ENCODE measurements at regions not wholly inside any gene's neighbourhood (a gene's known extent, or its start where the extent isn't known, plus 50 kb on each side); places are given as distances from the start of the nearest gene placed in this dataset.

DNA sequence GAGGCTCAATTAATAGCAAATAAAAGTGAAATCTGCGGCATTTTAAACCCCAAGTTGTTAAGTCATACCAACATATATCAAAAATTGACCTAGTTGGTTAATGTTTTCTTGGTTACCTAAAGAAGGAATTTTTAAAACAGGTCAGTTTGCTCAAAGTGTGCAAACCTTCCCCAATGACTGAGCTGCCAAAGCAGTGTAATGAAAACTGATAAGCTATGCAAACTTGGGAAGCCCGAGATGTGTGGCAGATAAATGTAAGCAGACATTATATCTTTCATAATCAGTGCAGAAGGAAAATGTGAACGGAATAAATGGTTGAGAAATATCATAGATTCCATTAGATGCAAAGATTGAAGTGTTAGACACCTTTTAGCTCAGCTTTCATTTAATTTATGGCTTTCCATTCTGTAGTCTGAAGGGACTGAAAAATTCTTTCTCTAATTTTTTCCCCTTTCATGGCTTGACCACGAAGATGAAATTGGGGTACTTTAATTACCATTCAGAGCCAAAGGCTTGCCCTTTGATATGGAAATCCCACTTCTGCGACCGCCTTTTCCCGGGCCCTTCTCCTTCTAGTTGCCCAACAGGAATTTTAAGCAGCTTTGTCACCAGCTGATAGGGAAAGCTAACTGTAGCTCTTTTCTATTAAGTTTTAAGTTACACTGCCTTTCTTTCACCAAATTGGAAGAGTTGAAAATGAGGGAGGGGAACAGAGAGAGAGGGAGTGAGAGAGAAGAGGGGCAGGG lies 306.6 kb upstream of the SOX5 start:
- no peak for DNase-seq

DNA sequence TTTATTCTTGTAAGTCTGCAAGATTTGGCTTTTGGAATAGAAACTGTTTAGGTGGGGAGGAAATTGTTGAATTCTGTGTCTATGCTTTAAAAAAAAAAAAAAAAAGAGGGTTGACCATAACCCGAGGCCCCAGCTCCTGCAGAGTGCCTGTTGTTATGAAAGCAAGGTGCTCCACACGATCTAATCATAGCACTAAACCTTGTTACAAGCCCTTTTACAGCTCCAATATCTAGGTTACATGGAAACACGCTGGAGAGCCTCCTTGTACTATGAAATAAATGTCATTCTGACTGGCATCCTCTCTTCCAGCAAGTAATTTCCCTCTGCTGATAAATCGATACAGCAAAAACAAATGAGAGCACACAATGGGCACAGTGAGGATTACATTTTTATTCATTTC lies 303.1 kb upstream of the SOX5 start:
- DNase-seq, result no peak

DNA sequence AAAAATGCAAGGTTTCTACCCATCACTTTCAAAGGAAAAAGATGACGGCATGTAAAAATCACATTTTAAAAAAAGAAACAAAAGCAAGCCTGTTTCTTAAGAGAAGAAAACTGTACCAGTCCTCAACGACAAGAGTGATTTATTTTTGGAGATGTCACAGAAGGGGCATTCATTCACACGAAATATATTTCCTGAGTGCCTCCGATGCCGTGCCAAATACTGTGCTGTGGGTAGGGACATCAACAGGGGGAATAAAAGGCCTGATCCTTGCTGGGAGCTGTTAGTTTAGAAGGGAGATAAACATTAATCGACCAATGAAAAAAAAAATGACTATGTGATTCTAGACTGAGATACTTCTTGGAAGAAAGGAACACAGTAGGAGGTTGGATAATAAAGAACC lies 297.5 kb upstream of the SOX5 start:
- no peak for DNase-seq

DNA sequence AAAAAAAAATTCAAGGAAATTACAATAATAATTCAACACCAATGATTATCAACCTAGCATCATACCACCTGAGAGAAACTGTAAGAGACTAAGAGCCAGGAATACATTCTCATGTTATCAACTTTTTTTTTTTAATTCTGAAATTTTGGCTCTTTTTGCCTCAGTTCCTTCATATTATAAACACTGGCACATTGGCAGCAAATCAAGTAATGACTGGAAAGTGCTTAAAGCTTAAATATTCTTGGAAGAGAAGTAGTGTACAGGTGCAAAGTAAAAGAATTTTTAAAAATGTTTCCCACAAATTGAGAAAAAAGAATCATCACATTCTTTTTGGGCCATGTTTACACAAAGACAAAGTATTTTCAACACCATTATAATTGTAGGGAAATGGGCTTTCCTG lies 296.9 kb upstream of the SOX5 start:
- DNase-seq, result no peak

DNA sequence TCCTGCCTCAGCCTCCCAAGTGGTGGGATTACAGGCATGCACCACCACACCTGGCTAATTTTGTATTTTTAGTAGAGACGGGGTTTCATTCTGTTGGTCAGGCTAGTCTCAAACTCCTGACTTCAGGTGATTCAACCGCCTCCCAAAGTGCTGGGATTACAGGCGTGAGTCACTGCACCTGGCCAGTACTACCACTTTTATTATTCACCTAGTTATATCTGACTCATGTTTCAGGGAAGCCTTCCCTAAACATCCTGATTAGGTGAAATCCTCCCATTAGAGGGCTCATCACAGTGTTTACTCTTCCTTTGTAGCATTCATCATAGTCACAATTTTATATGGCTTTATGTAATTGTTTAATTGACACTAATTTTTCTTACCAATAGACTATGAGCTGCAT lies 295.3 kb upstream of the SOX5 start:
- no peak for DNase-seq

DNA sequence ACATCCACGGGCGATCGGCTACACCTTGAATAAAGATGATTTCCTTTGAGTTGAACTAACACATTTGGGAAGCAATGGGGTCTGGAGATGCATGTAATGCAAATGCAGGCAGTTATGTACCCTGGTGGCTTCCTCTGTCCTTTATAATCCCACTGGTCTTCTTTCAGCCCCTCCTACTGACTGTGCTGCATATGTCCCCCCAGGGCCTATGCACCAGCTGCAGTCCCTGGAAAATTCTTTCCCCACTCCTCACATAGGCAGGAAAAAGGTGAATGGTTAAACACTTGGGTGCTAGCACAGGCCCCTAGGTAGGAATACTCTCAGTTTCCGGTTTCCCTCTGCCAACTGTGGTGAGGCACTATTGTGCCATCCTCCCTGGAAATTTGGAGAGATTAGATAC lies 294.8 kb upstream of the SOX5 start:
- no peak for DNase-seq

DNA sequence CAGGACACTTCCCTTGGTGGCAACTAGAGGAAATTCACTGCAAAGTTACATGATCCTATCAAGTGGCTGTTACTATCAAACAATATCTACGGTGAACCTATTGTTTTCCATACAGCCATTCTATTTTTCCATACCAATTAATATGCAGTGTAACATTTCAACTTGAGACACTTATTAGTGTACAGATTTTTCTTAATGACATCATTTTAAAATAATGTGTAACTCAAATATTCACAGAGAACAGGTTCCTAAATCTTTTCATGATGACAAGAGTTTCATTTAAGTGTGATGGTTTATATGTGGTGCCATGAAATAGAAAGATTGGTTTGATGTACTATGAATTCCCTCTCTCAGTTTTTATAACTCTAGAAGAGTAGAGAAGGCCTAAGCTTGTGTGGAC lies 291.2 kb upstream of the SOX5 start:
- no peak for DNase-seq

DNA sequence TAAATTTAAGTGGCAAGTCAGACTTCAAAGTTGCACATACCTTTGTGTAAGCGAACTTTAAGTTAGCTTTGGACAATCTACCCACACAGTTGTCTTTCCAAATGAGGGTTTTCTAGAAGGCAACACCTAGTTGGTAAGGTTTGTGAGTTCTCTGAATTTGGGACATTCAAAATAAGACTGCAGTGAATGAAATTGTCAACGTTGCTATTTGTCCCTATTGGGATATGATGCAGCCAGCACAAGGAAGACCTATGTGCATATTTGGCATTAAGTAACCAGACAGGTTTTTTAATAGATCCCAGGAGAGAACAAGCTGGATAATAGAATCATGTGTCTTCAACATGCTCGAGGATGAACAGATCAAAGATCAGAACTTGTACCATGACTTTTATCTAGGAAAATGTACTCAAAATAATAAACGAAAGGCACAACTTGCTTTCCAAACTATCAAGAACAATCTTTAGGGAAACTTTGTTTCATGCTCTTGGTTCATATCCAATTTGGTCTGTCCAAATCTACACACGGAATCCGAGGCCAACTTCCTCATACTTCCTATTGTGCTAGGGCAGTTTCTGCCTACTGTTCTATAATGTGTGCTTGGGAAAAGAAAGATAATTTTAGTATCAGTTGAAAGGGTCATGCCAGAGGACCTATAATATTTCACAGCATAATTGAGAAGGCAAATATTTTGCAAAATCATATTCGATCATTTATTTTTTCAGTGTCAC lies 284.2 kb upstream of the SOX5 start:
- DNase-seq, result peak; percentile 33

DNA sequence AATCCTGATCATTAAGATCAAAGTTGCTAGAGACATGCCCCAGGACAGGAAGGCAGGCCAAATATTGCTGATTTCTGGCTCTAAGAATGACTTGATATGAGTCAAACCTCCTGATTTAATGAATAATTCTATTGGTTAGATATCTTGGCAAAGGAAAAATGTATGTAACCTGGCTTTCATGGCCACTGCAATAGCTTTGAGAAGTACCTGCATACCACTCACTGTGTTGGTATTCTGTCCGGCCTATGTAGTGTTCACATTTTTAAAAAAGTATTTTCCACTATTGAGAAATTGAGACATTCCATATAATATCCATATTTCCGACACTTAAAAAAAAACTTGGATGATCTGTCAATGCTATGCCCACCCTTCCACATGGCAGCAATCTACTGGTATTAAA lies 283.1 kb upstream of the SOX5 start:
- no peak for DNase-seq

DNA sequence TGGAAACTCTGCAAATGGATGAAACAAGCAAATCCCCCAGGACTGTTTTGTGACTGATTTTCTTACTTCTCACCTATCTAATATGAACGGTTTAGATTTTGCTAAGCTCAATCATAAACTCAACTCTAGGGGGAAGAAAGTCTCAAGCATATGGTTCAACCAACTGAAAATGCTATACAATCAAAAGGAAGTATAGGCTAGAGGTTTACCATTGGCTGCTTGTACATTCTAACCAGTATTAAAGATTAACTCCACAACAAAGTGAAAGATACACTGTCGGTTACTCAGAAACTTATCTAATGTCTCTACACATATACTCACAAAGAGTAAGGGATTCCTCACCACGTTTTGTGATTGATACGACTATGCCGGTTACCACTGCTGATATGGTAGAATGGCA lies 281.8 kb upstream of the SOX5 start:
- DNase-seq, result no peak

DNA sequence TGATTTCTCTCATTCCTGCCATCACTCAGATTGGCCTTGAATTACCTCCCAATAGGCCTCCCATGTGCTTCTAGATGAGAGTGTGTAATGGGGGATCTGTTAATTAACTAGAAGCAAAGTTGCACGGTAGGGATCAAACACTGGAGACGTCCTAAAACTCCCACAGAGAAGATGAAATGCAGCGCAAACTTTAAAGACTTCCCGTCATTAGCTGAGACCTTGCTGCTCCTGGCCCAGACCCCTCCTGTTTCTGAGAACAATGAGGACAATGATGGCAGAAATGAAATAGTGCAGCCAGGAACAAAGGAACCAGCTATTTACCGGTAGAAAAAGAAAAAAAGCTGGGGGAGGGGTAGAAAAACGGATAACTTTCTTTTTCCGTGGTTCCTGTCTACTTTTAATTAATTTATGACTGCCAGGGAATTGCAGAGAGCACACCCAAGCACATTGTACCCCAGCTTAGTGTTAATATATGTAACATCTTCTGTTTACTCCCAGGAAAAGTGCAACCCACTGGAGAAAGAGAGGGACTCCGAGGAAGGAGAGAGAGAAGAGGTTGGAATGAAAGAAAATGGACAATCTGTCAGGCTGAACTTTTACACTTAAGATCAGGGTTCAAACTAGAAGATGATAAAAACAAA lies 280.7 kb upstream of the SOX5 start:
- DNase-seq, result peak; percentile 8

DNA sequence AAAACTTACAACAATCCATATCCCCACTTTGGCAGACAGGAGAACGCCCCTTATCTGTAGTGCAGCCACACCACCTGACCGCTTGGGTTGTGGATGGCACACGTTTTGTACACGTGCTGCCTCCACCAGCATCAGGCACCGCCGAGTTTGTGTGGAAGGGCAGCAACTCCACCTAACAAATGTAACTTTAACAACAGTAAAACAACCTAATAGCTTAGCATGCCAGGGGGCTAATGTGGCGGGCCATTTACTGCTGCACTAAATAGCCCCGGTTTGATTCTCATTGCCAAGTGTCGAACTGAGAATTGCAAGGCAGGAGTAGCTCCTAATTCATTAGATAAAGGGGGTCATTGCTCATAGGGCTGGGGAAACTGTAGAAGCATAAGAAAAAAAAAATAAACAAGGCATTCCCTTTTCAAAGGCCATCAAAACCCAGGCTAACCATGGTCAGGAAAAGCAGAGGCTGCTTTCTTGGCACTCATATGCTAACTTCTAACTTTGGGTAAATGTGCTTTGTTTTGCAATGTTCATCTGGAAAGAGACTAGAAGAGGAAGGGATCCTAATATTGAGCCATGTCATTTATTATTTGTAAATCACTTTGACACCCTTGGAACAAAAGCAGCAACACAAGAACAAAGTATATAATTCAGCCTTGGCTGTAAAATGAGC lies 279.7 kb upstream of the SOX5 start:
- no peak for DNase-seq

DNA sequence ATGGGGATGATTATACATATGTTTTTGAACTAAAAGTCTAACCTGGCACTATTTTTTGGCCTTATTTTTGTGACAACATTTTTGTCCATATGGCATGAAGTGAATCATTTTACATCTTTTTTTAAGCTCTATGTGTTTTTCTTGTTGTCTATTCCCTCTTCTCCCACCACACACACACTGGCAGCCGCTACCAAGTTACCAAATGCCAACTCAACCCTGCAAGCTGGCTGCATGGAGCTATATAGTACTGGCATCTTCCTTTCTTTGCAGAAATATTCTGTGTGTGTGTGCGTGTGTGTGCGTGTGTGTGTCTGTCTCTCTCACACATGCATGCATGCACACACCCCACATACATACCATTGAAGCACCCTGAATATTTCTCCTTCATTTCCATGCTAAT lies 278.9 kb upstream of the SOX5 start:
- DNase-seq, result no peak

DNA sequence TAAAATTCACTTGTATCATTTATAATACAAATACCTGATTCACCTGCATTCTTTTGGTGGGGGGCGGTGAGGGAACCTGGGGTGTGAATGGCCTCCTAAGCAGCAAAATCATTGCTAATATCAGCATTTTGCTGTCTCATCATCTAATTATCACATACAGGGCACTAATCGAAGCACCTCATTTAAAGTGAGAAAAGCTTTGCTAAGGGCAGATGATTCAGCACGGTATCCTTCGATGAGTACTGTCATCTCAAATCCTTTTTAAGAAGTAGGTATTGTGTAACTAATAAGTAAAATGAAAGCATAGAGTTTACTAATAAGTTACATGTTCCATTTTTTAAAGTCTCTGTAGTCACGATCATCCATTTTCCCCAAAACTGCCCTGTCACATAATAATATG lies 278.1 kb upstream of the SOX5 start:
- peak; percentile 5 for DNase-seq

DNA sequence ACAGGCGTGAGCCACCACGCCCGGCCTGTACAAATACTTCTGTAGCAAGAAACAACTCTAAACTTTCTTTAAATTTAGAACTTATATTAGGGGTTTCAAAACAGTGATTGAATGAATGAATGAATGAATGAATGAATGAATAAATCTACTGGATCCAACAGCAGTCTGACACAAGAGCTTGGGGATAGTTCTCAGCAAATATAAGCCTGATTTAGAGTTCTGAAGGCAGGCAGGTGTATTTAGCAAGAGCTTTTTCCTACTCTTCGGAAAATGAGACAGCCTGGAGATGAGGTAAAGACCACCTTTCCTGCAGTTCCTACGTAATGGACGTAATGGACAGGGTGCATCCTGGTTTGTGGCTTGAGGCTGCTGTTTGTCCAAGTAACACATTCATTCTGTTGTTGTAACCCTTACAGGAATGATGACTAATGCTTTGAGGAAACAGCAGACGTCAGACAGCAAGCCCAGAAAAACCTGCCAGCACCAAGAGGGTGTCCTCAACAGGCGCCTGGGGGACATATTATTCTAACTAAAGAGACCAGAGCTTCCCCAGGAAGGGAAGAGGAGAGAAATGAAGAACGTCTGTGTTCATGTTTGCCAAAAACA lies 277.4 kb upstream of the SOX5 start:
- peak; percentile 94 for DNase-seq

DNA sequence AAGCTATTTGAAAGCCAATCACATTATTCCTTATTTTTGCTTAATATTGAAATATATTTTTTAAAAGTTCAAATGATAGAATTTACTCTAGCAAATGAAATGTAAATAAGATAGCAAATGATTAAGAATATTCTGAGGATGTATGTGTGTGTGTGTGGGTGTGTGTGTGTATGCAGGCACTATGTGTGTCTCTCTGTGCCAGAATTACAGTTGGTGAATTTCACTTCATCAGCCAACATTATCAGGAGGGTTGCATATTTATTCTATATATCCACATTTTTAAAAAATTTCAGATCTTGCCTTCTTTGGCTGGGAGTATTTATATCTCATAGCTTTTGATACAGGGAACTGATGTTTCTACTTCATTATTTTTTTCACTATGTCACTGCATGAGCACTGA lies 274.9 kb upstream of the SOX5 start:
- DNase-seq, result no peak

DNA sequence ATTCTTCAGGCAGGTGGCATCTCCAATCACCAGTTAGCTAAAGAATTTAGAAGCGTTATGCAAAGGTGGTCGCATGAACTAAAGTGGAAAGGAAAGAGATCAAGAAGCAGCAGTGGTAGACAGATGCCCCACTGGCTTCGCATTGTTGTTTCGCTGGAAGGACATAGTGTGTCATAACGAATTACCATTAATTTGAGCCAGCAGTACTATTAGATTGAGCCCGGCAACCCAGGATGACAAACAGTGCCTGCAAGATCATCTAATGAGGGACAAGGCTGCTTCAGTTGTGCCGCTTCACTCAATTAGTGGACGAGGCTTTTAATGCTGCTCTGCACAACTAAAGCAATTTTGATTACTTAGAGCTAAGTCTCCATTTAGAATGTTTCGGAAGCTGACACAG lies 274.5 kb upstream of the SOX5 start:
- DNase-seq, result no peak

DNA sequence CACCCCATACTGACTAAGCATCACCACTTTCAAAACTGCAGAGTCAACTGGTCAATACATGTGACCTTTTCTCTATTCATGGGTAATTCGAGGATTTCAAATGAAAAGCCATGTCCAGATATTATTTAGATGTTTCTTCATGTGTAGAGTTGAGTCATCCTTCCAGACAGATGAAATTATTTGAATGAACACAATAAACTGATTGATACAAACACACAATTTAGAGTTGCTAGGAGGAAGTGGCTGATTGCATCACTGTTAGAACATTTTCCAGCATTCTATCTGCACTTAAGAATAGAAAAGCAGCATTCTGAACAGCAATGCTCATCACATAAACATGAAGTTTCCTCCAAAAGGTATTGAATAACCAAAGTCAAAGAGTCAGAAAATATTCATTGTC lies 273.5 kb upstream of the SOX5 start:
- peak; percentile 41 for DNase-seq

DNA sequence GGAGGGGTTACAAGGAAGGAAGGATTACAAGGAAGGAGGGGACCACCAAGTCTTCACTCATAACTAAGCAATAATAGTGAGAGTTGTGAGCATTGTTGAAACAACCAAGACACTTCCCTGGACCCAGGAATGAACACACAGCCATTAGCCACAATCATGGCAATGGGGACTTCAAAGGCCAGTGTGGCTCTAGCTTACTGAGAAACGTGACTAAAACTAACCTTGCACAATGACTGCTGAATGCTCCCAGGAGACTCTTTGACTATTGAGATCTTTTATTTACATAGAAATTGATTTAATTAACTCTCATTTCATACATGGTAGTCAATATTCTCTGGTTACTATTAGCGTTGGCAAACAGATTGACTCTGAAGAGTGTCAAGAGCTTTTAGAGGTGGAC lies 263.0 kb upstream of the SOX5 start:
- DNase-seq, result no peak

DNA sequence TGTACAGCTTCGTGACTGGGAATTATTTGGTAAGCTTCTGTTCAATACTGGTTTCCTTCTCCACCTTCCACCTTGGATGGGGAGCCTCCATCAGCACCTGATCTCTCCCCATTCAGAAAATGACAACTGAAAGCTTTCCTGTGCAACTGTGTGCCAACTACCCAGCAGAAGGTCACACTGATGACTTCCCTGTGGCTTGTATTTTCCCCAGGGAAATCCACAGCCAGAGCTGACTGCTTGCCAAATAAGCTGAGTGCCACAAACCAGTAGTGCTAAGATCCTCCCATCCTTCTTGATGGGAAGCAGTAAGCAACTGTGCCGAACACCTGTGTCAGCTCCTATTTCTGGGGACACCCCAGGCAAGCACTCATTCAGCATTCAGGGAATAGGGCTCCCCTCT lies 257.2 kb upstream of the SOX5 start:
- DNase-seq, result no peak

DNA sequence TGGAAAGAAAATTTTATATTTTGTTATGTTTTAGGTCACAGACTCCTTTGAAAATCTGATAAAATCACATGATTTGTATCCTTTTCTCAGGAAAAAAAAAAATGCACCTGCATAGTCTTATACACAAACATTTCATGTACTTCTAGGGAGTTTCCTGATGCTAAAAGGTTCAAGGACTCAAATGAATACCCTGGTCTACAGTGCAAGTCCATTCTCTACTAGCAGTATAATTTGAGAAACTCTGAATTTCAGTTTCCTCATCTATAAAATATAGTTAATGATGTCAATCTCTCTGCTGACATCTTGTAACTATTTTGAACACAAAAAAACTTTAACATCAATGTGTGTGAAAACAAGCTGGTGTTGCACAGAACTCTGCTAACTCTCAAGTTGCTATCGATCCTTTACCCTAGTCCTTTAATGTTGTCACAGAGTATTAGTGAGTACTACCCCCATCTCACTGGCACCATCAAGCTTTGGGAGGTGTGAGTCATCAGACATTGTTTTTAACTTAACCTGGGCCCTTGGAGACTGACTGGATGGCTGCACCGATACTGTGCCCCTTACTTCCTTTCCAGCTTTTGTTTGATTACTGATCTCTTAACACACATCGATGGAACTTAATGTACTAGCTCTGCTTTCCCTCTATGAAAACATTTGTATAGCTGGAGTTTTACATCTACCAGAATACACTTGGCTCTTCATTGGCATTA lies 251.9 kb upstream of the SOX5 start:
- peak; percentile 68 for DNase-seq

DNA sequence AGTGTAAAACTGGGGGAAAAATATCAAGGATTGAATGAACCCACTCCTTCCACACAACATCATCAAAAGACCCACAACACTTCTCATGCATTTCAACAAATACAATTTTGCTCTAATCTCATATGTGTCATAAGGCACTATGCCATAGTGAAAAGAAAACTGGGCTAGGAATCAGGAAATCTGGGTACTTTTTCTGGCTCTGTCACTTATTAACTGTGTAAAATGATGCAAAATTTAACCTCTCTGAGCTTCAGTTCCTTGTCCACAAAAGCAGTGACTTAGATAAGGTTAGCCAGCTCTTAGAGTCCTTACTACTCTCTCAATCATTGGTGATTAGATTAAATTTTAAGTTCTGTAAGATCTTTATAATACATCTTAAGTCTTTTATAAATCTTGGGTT lies 250.5 kb upstream of the SOX5 start:
- peak; percentile 2 for DNase-seq
